GM20000 (cell line): ENCODE measurements at regions not wholly inside any gene's neighbourhood (a gene's known extent, or its start where the extent isn't known, plus 50 kb on each side); places are given as distances from the start of the nearest gene placed in this dataset.

ENCODE experiments used
- DNase-seq: peaks from one replicate; pipeline ENCODE4 v3.0.0; 2012; ENCODE audit warnings: low spot score
- TF ChIP-seq, protein P1 (sequence below): IDR thresholded peaks from 2 replicates; pipeline ENCODE4 v1.5.1; 2012; ENCODE audit warnings: mild to moderate bottlenecking, control low read depth; ENCODE audit errors: extremely low read depth, missing control alignments

DNA sequence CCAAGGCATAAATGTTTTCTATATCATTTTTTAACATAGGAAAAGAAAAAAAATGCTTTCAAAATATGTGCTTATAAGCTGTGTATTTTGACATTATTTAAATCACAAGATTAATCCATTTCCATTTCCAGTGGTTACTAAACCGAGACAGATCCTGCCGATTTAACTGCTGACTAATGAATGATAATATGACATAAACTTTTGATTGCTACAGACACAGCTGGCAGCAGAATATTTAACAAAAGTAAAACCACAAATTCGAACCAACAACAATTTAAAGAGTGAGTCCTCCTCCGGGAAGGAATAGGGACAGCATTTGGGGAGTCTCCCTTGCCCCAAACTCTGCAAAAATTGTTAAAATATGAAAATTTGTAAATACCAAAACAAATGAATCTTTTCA is 401.3 kb upstream of the DAB2 start:
- TF ChIP-seq, protein P1, sequence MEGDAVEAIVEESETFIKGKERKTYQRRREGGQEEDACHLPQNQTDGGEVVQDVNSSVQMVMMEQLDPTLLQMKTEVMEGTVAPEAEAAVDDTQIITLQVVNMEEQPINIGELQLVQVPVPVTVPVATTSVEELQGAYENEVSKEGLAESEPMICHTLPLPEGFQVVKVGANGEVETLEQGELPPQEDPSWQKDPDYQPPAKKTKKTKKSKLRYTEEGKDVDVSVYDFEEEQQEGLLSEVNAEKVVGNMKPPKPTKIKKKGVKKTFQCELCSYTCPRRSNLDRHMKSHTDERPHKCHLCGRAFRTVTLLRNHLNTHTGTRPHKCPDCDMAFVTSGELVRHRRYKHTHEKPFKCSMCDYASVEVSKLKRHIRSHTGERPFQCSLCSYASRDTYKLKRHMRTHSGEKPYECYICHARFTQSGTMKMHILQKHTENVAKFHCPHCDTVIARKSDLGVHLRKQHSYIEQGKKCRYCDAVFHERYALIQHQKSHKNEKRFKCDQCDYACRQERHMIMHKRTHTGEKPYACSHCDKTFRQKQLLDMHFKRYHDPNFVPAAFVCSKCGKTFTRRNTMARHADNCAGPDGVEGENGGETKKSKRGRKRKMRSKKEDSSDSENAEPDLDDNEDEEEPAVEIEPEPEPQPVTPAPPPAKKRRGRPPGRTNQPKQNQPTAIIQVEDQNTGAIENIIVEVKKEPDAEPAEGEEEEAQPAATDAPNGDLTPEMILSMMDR = no peak
- no peak for DNase-seq

DNA sequence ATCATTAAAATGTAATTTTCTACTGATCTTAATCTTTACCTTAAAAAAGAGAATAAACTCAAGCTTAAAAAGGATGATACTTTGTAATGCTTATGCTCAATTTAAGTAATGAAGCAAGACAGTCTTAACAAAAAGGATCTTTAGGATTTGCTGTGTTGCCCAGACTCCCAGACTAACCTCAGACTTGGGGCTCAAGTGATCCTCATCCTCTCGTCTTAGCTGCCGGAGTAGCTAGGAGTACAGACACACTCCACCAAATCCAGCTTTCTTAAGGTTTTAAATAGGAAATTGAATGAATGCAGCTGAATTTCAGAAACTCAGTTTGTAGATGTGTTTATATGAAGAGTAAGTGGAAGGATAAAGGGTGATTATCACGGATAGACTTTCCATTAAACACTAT is 400.5 kb upstream of the DAB2 start:
- TF ChIP-seq, protein P1 = no peak
- no peak for DNase-seq

DNA sequence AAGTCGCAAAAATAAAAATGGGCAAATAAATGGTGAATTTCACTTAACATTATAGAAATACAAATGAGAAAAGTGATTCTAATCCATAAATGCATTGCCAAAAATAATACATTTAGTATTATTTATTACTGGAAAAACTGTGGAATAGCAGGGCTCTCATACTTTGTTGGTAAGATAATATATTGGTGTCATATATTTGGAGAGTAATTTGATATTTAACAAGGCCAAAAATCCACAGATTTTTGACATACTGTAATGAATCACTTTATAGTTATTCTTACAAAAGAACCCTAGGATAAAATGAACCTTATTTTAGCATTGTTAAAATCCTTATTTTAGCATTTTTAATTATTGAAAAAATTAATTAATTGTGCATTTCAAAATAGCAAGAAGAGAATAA is 397.2 kb upstream of the DAB2 start:
- DNase-seq = no peak

DNA sequence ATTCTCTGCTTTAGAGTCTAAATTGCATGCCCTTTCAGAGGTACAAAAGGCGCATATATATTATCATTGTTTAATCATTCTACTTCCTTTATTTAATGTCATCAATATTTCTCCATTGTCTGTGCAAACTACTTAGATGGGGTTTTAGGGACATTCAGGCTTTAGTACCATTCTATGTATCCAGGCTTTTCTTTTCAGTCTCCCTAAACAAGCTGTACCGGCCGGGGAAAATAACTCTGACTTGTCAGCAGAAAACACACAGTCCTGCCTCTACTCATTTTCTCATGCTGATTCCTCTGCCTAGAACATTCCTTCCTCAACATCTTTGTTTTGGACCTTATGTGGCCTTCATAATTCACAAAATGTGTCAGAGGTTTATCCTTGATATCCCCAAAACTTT is 392.1 kb upstream of the DAB2 start:
- no peak for DNase-seq
- TF ChIP-seq, protein P1 = no peak

More for the DNA sequence above, 397.2 kb upstream of the DAB2 start:
- TF ChIP-seq, protein P1 = no peak

DNA sequence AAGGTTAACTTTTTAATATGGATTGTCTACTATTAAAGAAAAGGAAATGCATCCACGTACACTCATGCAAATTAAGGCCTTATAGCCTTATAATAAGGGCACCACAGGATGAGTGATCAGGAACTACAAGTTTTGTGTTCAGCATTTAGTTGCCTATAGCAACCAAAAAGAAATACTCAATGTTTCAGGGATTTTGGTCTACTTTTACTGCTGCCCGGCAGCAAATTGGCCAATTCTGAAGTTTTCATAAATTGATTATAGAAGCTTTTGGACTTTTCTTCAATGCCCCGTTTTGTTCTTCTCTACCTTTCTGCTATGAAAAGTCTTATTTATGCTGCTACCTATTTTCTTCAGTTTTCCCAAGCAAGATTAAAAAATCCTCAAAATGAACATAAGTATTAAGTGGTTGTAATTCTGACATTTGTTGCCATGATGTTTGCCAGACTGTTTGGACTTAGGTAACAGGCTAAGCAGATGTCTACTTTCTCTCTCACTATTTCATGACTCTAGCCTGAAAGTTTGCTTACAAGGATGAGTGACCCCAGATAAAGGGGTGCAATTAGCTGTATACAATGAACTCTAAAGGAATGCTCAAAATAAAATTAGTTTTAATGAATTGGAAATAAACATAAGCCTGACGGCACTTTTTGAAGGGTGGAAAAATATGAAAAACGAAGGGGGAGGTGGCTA is 391.5 kb upstream of the DAB2 start:
- TF ChIP-seq, protein P1 = no peak
- no peak for DNase-seq

DNA sequence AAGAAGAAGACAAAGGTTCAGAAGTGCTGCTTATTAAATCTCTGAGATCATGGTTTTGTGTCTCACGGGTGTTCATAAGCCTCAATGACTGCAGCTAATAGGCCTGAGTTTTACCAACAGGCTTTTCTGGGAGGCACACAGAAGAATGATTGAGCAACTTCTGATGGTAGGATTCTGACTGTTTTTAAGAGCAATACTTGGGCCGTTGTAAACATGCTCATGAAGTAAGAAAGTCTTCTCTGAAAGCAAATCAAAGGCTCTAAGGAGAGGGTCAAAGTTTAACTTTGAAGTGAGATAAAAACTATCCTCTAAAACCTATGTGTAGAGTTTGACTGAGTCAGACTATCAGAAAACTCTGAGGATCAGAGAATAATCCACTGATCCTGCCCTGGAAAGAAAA is 390.9 kb upstream of the DAB2 start:
- TF ChIP-seq, protein P1 = no peak
- DNase-seq = no peak

DNA sequence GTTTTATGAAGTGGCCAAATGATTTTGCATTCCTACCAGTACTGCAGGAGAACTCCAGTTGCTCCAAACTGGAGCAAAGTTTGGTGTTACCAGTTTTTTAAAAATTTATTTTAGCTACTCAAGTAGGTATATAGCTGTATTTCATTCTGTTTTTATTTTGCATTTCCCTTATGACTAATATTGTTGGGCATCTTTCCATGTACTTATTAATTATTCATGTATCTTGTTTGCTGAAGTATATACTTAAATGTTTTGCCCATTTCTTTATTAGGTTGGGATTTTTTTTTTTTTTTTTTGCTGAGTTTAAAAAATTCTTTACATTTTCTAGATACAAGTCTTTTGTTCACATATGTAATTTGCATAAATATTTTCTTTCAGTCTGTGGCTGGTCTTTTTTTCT is 386.6 kb upstream of the DAB2 start:
- no peak for DNase-seq
- TF ChIP-seq, protein P1 = no peak
